Activated CD8-positive, alpha-beta memory T cell treated with anti-CD3 and anti-CD28 coated beads for 36 hours (primary cell): ENCODE measurements at regions not wholly inside any gene's neighbourhood (a gene's known extent, or its start where the extent isn't known, plus 50 kb on each side); places are given as distances from the start of the nearest gene placed in this dataset.
"Not testable (repeated sequence)": the region's sequence is repeated elsewhere in the genome, so short reads cannot be mapped to it uniquely, and the experiment has no call there.

Source experiments
- CTCF ChIA-PET: fragments of 350-600 bp; sonication (Branson Sonifier 250); formaldehyde crosslinking; loops from one replicate; lab custom pipeline; 2021; ENCODE audit warnings: antibody characterized with exemption; lab: Charles Lee
- POLR2A ChIA-PET: fragments of 350-600 bp; sonication (Branson Sonifier 250); formaldehyde crosslinking; loops from one replicate; lab custom pipeline; 2021; ENCODE audit warnings: antibody characterized with exemption; lab: Charles Lee

GRCh38 chr5:89572696-89573095 is 689.7 kb upstream of the MEF2C start:
- ChIA-PET CTCF (no interaction called here), POLR2A (no interaction called here)

DNA sequence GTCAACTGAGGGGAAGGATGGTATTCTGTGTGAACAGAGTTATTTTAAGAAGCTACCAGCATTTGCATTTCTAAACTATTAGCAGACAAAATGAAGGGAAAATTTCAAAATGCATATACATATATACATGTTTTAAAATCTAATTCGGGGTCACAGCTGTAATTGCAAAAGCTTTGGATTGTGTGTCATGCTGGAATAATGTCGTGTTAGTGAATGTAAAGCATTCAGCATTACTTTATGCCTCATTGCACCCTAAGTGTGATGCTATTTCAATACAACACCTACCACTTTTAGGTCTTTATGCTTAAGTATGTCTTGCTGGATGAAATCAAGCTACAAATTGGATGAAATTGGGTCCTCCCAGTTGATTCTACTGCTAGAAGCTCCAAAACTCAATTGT is 687.6 kb upstream of the MEF2C start:
- CTCF ChIA-PET: no interaction called here
- POLR2A ChIA-PET: no interaction called here

DNA sequence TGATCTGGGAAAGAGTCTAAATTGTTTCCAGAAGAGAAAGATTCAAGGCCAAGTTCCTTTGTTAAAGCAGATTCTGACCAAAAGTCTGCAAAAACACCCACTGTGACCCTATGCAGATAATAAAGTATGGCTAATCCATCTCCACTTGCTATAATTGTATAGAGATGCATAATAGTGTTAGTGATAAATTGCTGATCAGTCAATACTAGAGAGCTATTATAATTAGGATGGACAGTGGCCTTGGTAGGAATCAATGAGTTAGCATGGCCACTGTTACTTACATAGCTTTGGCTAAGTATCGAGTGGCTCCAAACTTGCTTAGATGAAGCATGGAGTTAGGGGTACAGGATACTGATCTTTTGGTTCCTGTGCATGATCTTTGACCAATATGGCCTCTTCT is 683.4 kb upstream of the MEF2C start:
- CTCF ChIA-PET: no interaction called here
- POLR2A ChIA-PET: no interaction called here

DNA sequence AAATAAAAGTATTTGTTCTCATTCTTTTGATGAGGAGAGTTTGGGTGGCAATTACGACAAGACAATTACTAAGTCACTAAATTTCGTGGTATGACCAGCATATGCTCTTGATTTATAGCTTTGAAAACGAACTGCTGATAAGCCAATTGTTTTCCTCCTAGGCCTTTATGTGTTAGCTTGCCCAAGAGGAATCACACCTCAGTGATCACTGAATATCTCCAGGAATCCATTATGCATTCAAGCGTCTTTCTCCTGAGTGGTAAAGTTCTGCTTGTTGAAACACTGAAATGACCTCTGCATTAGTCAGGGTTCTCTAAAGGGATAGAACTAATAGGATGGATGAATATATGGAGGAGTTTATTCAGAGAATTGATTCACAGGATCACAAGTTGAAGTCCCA is 677.7 kb upstream of the MEF2C start:
- POLR2A ChIA-PET: no interaction called here
- CTCF ChIA-PET: no interaction called here

DNA sequence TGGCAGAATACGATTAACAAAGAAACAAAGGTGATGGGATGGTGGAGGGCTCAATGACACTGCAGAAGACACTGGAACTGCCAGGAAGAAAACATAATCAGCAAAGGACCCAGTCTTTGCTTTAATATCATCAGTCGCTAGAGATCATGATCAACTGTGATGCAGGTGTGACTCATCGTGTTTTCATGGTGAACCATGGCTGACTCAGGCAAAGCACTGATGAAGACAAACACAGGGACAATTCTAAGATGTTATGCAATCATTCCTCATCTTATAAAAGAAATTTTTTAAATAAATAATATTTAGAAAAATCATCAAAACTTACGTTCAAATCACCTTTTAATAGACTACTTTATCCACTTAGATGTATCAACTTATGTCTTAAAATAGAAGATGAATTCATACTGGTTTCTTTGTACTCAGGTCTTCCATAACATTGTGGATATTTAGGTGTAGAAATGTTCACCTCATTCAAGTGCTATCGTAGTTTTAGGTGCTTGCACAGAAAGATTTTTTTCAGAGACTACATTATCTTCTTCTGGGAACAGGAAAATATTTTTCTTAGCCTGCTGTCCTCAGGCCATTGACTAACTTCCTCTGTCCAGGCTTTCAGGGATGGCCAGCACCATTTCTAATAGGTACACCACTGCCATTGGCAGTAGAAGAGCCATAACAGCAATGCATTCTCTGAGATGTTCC is 673.4 kb upstream of the MEF2C start:
- ChIA-PET CTCF (no interaction called here), POLR2A (no interaction called here)

DNA sequence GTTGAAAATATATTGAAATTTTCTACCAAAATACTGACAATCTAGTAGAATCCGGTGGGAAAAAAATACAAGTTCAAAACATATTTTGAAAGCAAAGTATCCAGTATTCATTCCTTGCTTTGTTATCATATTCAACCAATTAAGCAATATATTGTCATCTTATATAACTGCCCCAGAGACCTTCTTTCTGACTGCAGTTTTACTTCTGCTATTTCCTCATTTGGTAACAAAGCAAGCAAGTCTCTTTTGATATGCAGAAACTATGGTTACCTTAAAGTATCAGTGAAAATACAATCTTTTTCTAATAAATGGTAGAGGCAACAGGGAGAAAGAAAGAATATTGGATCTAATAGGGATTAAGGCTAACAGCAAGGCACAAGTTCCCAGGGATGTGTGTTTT is 663.7 kb upstream of the MEF2C start:
- CTCF ChIA-PET: no interaction called here

GRCh38 chr5:89545626-89546025 is 662.6 kb upstream of the MEF2C start:
- POLR2A ChIA-PET: no interaction called here
- CTCF ChIA-PET: no interaction called here

More for the DNA sequence above, 663.7 kb upstream of the MEF2C start:
- POLR2A ChIA-PET: no interaction called here

GRCh38 chr5:89545076-89545475 is 662.1 kb upstream of the MEF2C start:
- ChIA-PET CTCF (no interaction called here), POLR2A (no interaction called here)

DNA sequence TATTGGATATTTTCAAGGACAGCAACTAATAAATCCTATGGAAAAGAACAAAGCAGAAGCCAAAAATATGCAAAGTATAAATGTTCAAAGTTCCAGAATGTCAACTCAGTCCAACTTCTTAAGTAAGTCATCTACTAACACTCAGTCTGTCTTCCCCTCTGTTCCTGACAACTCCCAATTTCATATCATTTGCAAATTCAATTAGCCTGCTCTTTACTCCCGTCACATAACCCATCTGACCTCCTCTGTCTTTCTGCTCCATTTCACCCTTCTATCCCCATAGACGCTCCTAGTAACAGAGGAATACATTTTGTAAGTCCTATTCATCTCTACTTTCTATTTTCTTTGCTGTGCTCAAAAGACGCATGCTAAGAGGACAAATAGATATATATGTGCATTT is 659.8 kb upstream of the MEF2C start:
- POLR2A ChIA-PET: no interaction called here
- CTCF ChIA-PET: no interaction called here

- ChIA-PET CTCF (no interaction called here), POLR2A (no interaction called here)
These were observed 654.8 kb upstream of the MEF2C start for GRCh38 chr5:89537800-89538199.

GRCh38 chr5:89536020-89536419 is 653.0 kb upstream of the MEF2C start:
- ChIA-PET CTCF (no interaction called here), POLR2A (no interaction called here)

- ChIA-PET CTCF (no interaction called here), POLR2A (no interaction called here)
These were observed 652.4 kb upstream of the MEF2C start for GRCh38 chr5:89535411-89535810.

GRCh38 chr5:89534331-89534730 is 651.3 kb upstream of the MEF2C start:
- POLR2A ChIA-PET: no interaction called here
- CTCF ChIA-PET: no interaction called here

GRCh38 chr5:89524785-89525184 is 641.8 kb upstream of the MEF2C start:
- POLR2A ChIA-PET: no interaction called here
- CTCF ChIA-PET: no interaction called here

DNA sequence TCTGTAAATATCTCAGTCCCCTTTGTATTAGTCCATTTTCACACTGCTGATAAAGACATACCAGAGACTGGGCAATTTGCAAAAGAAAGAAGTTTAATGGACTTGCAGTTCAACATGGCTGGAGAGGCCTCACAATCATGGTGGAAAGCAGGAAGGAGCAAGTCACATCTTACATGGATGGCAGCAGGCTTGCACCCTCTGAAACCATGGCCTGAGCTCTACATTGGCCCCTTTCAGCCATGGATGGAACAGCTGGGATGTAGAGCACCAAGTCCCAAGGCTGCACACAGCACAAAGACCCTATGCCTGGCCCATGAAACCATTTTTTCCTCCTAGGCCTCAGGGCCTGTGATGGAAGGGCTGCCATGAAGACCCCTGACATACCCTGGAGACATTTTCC is 640.9 kb upstream of the MEF2C start:
- POLR2A ChIA-PET, CTCF ChIA-PET: not testable (repeated sequence)

GRCh38 chr5:89520771-89521170 is 637.8 kb upstream of the MEF2C start:
- CTCF ChIA-PET: interaction anchor here (0.6 kb wide), 1 partner anchor 1132 kb away, joined by 4 read pairs; no protein-coding TSS in a partner anchor
- POLR2A ChIA-PET: no interaction called here

- CTCF ChIA-PET: no interaction called here
- POLR2A ChIA-PET: no interaction called here
These were observed 630.5 kb upstream of the MEF2C start for GRCh38 chr5:89513299-89514044.

- POLR2A ChIA-PET: no interaction called here
- CTCF ChIA-PET: interaction anchor here (0.7 kb wide), 1 partner anchor 77 kb away, joined by 3 read pairs; no protein-coding TSS in a partner anchor
These were observed 621.1 kb upstream of the MEF2C start for GRCh38 chr5:89504051-89504450.

DNA sequence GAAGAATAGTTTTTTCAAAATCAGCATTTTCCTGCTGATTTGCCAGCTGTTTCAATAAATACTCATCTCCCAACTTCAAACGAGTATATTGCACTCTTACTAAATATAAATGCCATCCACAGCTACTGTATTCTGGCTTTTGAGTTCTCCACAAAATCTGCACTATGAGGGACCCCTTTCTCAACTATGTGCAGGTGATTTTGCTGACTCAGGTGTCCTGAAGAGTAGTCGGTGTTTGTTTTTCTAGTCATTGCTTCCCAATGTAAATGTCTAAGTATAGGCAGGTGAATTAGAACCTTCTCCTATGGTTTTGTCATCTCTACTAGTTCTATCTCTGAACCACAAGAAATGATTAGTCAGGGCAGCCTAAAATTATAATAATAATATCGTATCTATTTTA is 616.8 kb upstream of the MEF2C start:
- ChIA-PET CTCF (no interaction called here), POLR2A (no interaction called here)

DNA sequence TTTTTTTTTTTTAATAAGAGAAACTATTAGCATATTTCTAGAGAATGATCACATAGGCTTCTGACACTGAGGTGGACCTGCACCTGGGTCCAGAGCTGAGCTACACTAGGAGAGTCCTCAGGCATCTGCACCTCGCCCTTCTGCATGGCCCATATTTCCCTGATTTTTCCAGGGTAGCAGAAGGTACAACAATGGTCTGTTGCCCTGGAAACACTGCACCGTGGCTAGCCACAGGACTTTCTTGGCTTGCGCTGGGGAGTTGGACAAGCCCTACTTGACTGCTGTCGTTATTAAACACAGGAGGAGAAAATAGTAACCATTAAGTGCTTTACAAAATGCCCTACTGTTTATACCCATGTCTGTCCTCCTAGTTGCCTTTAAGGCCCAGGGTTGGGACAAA is 615.7 kb upstream of the MEF2C start:
- ChIA-PET POLR2A (no interaction called here), CTCF (no interaction called here)

DNA sequence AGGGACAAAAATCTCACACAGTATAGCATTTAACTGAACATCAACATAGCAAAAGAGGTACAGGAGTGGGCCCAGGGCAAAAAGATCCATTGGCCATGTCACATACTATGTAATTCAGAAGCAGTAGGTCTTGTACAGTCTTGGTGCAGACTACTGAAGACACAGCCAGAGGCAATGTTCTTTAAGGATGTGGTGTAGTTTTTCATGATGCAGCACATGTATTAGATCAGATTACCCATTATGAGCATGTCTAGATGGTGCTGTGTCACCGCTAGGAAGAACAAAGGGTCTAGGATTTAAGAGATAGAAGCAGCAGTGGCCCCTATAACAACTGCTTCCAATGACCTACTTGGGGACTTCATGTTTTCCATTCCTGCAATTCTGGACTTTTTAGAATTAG is 610.4 kb upstream of the MEF2C start:
- CTCF ChIA-PET: no interaction called here
- POLR2A ChIA-PET: no interaction called here
